ENCODE measurements at regions not wholly inside any gene's neighbourhood (a gene's known extent, or its start where the extent isn't known, plus 50 kb on each side); places are given as distances from the start of the nearest gene placed in this dataset.

GRCh38 chr10:33126742-33127141 is 168.7 kb upstream of the ITGB1 start:
- no peaks in the 10 kb centered on the region for H3K9me3 ChIP-seq
- H3K36me3 ChIP-seq, result no peaks in the 10 kb centered on the region
- H3K27ac ChIP-seq, result no peak overlapping the region
- 85 to 90% methylated on average over 5 to 6 of the region's 6 CpGs for WGBS, 2 donors (ENCODE audit: low coverage in 1 of 2)
- ATAC-seq, result no peak
- H3K4me3 ChIP-seq, result no peak overlapping the region
- TF ChIP-seq CTCF (IDR thresholded peaks at IDR 0.05), result no peak
- TF ChIP-seq POLR2AphosphoS5 (IDR thresholded peaks at IDR 0.05), result no peak
- H3K27me3 ChIP-seq, result no peaks in the 10 kb centered on the region
- H3K4me1 ChIP-seq, result peaks cover 0 to 9% (median 0%) of the 10 kb centered on the region in 3 donors

- 71% methylated on average over 5 to 11 of the region's 15 CpGs for WGBS, 2 donors (ENCODE audit: low coverage in 1 of 2)
- peak overlapping the region in 2 of 4 donors; percentile 16 to 37 for H3K27ac ChIP-seq
- no peaks in the 10 kb centered on the region for H3K9me3 ChIP-seq
- H3K4me1 ChIP-seq, result peaks cover 0 to 13% (median 0%) of the 10 kb centered on the region in 3 donors
- no peaks in the 10 kb centered on the region for H3K27me3 ChIP-seq
- no peaks in the 10 kb centered on the region for H3K36me3 ChIP-seq
- H3K4me3 ChIP-seq, result no peak overlapping the region
- ATAC-seq, result peak; percentile 10
- no peak for TF ChIP-seq EP300 (IDR thresholded peaks at IDR 0.05)
- no peak for TF ChIP-seq POLR2AphosphoS5 (IDR thresholded peaks at IDR 0.05)
- no peak for TF ChIP-seq POLR2A (IDR thresholded peaks at IDR 0.05)
- no peak for TF ChIP-seq CTCF (IDR thresholded peaks at IDR 0.05)
Measured at GRCh38 chr10:33125522-33126517, 167.8 kb upstream of the ITGB1 start.

- Histone ChIP-seq H3K4me3 (no peak overlapping the region), H3K27me3 (no peaks in the 10 kb centered on the region), H3K4me1 (peaks cover 0 to 13% (median 0%) of the 10 kb centered on the region in 3 donors), H3K36me3 (no peaks in the 10 kb centered on the region), H3K9me3 (no peaks in the 10 kb centered on the region), H3K27ac (no peak overlapping the region)
- no peak for TF ChIP-seq CTCF (IDR thresholded peaks at IDR 0.05)
- no peak for TF ChIP-seq EP300 (IDR thresholded peaks at IDR 0.05)
- no peak for TF ChIP-seq POLR2A (IDR thresholded peaks at IDR 0.05)
- TF ChIP-seq POLR2AphosphoS5 (IDR thresholded peaks at IDR 0.05), result no peak
- ATAC-seq, result no peak
- WGBS, 2 donors (ENCODE audit: low coverage in 1 of 2), result 27 to 76% methylated on average over 1 to 3 of the region's 5 CpGs
Measured at GRCh38 chr10:33125111-33125510, 167.1 kb upstream of the ITGB1 start.

GRCh38 chr10:33123680-33124079 is 165.7 kb upstream of the ITGB1 start:
- Histone ChIP-seq H3K27ac (no peak overlapping the region), H3K36me3 (no peaks in the 10 kb centered on the region), H3K4me3 (no peak overlapping the region), H3K9me3 (no peaks in the 10 kb centered on the region), H3K4me1 (peaks cover 0 to 13% (median 0%) of the 10 kb centered on the region in 3 donors), H3K27me3 (no peaks in the 10 kb centered on the region)
- TF ChIP-seq POLR2A (IDR thresholded peaks at IDR 0.05), result no peak
- TF ChIP-seq POLR2AphosphoS5 (IDR thresholded peaks at IDR 0.05), result no peak
- no peak for TF ChIP-seq EP300 (IDR thresholded peaks at IDR 0.05)
- no peak for TF ChIP-seq CTCF (IDR thresholded peaks at IDR 0.05)
- whole genome bisulfite sequencing, 2 donors (ENCODE audit: low coverage in 1 of 2), result 83% methylated on average over 2 of the region's 2 CpGs; no CpG with 5 or more reads in 1 of the 2 donors
- no peak for ATAC-seq
